Hepatocyte (in vitro differentiated cells): ENCODE measurements at regions not wholly inside any gene's neighbourhood (a gene's known extent, or its start where the extent isn't known, plus 50 kb on each side); places are given as distances from the start of the nearest gene placed in this dataset.

ENCODE experiments used
- DNase-seq: peaks from one replicate; pipeline ENCODE4 v3.0.0-alpha.2; 2016; ENCODE audit warnings: low spot score
- H2AFZ ChIP-seq: fragments of 200-600 bp; sonication (generic); 2 replicates; pipeline ENCODE4 v1.6.0; 2016; ENCODE audit warnings: antibody characterized with exemption, mild to moderate bottlenecking
- H3K27ac ChIP-seq: fragments of 200-600 bp; sonication (generic); 2 replicates; pipeline ENCODE4 v1.5.1; 2016; ENCODE audit warnings: mild to moderate bottlenecking
- H3K27me3 ChIP-seq: fragments of 200-600 bp; sonication (generic); 2 replicates; pipeline ENCODE4 v1.6.1; 2016
- H3K36me3 ChIP-seq: fragments of 200-600 bp; sonication (generic); replicated peaks from 2 replicates; pipeline ENCODE4 v1.5.1; 2016; ENCODE audit warnings: low read depth; ENCODE audit not compliant: insufficient read depth
- H3K4me1 ChIP-seq: fragments of 200-600 bp; sonication (generic); 2 replicates; pipeline ENCODE4 v1.5.1; 2016; ENCODE audit warnings: mild to moderate bottlenecking, moderate library complexity; ENCODE audit not compliant: insufficient read depth
- H3K4me2 ChIP-seq: fragments of 200-600 bp; sonication (generic); 2 replicates; pipeline ENCODE4 v1.6.0; 2016
- H3K4me3 ChIP-seq: fragments of 200-600 bp; sonication (generic); 2 replicates; pipeline ENCODE4 v1.5.1; 2016; ENCODE audit warnings: mild to moderate bottlenecking
- H3K79me2 ChIP-seq: fragments of 200-600 bp; sonication (generic); 2 replicates; pipeline ENCODE4 v1.6.0; 2017; ENCODE audit warnings: mild to moderate bottlenecking
- H3K9me2 ChIP-seq: fragments of 200-600 bp; sonication (generic); replicated peaks from 2 replicates; pipeline ENCODE4 v1.6.0; 2017; ENCODE audit warnings: mild to moderate bottlenecking; ENCODE audit not compliant: insufficient read depth
- H3K9me3 ChIP-seq: fragments of 200-600 bp; sonication (generic); 2 replicates; pipeline ENCODE4 v1.5.1; 2016; ENCODE audit warnings: low read depth, mild to moderate bottlenecking
- H4K20me1 ChIP-seq: fragments of 200-600 bp; sonication (generic); 2 replicates; pipeline ENCODE4 v1.6.0; 2016; ENCODE audit warnings: mild to moderate bottlenecking; ENCODE audit not compliant: insufficient read depth, poor library complexity, severe bottlenecking
- EZH2 ChIP-seq: fragments of 200-600 bp; sonication (generic); IDR thresholded peaks from 2 replicates; pipeline ENCODE4 v1.6.1; 2016; ENCODE audit warnings: antibody characterized with exemption, mild to moderate bottlenecking, borderline replicate concordance
- EZH2phosphoT487 ChIP-seq: fragments of 200-600 bp; sonication (generic); IDR thresholded peaks from one replicate; pipeline ENCODE4 v1.6.1; 2018; ENCODE audit warnings: antibody characterized with exemption, mild to moderate bottlenecking, low read depth, moderate library complexity; ENCODE audit not compliant: unreplicated experiment, severe bottlenecking
- WGBS: methylation state at CpG from one replicate; pipeline ENCODE4 v1.1.6; 2016; ENCODE audit warnings: low lambda C conversion rate; ENCODE audit errors: missing lambda C conversion rate; 5-methylcytosine and 5-hydroxymethylcytosine counted together
- TF ChIP-seq, protein P1 (sequence below): fragments of 200-600 bp; sonication (generic); IDR thresholded peaks from 2 replicates; pipeline ENCODE4 v1.5.1; 2016; ENCODE audit warnings: antibody characterized with exemption, mild to moderate bottlenecking; ENCODE audit not compliant: poor library complexity

DNA sequence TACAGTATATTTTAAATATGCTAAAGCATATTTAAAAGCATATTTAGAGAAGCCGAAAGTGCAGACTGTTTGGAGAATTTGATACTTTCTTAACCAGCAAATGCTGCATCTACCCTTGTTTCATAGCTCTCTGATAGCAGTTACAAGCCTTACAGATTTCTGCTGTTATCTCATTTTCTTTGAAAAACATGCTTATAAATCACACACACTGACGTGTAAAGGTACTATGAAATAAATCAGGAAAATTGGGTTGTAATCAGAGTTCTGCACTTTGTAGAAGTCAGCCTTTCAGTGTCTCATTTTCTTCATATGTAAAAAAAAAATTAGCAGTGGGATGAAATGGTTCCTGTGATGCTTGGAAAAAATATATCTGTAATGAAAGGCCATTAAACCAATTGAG is 1432.4 kb upstream of the ATXN8OS start:
- 72% methylated on average over 2 of the region's 2 CpGs for WGBS

DNA sequence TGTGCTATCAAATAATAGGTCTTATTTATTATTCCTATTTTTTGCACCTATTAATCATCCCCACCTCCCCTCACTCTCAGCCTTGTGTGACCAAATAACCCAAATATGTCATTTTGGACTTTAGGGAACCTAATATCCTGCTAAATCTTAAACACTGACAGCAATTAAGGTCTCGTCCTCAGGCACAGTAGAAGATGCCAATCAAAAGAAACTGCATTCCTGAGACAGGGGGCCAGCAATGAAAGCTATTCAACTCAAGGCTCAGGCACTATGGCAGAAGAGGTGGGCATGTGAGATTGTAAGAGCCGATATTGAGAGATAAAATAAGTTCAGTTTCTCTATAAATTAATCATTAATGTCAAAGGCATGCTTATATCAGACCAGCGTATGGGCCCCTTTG is 1437.7 kb upstream of the PCDH9 start:
- Histone ChIP-seq H3K9me2 (no peaks in the 10 kb centered on the region), H3K9me3 (no peaks in the 10 kb centered on the region), H3K79me2 (no peaks in the 10 kb centered on the region), H3K27me3 (no peaks in the 10 kb centered on the region), H3K4me1 (no peaks in the 10 kb centered on the region), H3K4me2 (no peak overlapping the region), H3K36me3 (no peaks in the 10 kb centered on the region), H2AFZ (no peak overlapping the region), H3K27ac (no peak overlapping the region), H3K4me3 (no peak overlapping the region), H4K20me1 (no peaks in the 10 kb centered on the region)
- TF ChIP-seq, protein P1, sequence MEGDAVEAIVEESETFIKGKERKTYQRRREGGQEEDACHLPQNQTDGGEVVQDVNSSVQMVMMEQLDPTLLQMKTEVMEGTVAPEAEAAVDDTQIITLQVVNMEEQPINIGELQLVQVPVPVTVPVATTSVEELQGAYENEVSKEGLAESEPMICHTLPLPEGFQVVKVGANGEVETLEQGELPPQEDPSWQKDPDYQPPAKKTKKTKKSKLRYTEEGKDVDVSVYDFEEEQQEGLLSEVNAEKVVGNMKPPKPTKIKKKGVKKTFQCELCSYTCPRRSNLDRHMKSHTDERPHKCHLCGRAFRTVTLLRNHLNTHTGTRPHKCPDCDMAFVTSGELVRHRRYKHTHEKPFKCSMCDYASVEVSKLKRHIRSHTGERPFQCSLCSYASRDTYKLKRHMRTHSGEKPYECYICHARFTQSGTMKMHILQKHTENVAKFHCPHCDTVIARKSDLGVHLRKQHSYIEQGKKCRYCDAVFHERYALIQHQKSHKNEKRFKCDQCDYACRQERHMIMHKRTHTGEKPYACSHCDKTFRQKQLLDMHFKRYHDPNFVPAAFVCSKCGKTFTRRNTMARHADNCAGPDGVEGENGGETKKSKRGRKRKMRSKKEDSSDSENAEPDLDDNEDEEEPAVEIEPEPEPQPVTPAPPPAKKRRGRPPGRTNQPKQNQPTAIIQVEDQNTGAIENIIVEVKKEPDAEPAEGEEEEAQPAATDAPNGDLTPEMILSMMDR = no peak
- no peak for TF ChIP-seq EZH2phosphoT487
- no peak for TF ChIP-seq EZH2
- WGBS = 55% methylated on average over 3 of the region's 3 CpGs
- no peak for DNase-seq

More for the DNA sequence above, 1432.4 kb upstream of the ATXN8OS start:
- TF ChIP-seq EZH2phosphoT487 = no peak
- TF ChIP-seq, protein P1 = no peak
- no peak for TF ChIP-seq EZH2
- H3K27me3 ChIP-seq = no peaks in the 10 kb centered on the region
- no peak overlapping the region for H2AFZ ChIP-seq
- no peak for DNase-seq
- H3K36me3 ChIP-seq = no peaks in the 10 kb centered on the region
- H3K4me3 ChIP-seq = no peak overlapping the region
- no peaks in the 10 kb centered on the region for H4K20me1 ChIP-seq
- H3K4me2 ChIP-seq = no peak overlapping the region
- H3K79me2 ChIP-seq = no peaks in the 10 kb centered on the region
- no peaks in the 10 kb centered on the region for H3K9me2 ChIP-seq
- no peaks in the 10 kb centered on the region for H3K9me3 ChIP-seq
- no peaks in the 10 kb centered on the region for H3K4me1 ChIP-seq
- no peak overlapping the region for H3K27ac ChIP-seq

DNA sequence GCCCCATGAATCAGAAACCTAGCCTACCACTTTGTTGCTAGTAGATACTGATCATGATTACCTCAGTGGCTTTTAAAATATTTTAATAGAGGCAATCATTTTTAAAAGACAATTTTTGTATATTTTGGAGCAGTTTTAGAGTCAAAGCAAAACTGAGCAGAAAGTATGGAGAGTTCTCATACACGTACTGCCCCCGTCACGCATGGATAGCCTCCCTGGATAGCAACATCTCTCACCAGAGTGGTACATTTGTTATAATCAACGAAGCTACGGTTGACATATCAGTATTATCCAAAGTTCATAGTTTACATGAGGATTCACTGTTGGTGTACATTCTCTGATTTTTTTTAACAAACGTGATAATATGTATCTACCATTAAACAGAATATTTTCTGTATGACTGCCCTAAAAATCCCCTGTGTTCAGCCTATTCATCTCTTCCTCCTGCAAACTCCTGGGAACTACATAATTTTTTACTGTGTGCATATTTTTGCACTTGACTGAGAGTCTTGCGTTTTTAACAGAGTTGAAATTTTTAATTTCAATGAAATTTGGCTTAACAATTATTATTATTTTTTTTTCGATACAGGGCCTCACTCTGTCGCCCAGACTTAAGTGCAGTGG is 1436.8 kb upstream of the PCDH9 start:
- no peak for DNase-seq
- Histone ChIP-seq H3K27me3 (no peaks in the 10 kb centered on the region), H3K4me2 (no peak overlapping the region), H3K9me2 (no peaks in the 10 kb centered on the region), H3K9me3 (no peaks in the 10 kb centered on the region), H3K4me1 (no peaks in the 10 kb centered on the region), H3K79me2 (no peaks in the 10 kb centered on the region), H3K36me3 (no peaks in the 10 kb centered on the region), H4K20me1 (no peaks in the 10 kb centered on the region), H2AFZ (no peak overlapping the region), H3K27ac (no peak overlapping the region), H3K4me3 (no peak overlapping the region)
- WGBS = 83% methylated on average over 9 of the region's 9 CpGs
- TF ChIP-seq, protein P1 = no peak
- TF ChIP-seq EZH2 (no peak), EZH2phosphoT487 (no peak)
